ENCODE measurements at regions not wholly inside any gene's neighbourhood (a gene's known extent, or its start where the extent isn't known, plus 50 kb on each side); places are given as distances from the start of the nearest gene placed in this dataset.

- DNase-seq, result no peak
Measured at GRCh38 chr14:43252866-43253265, 1254.2 kb downstream of the FSCB start.

GRCh38 chr14:43249591-43249990 is 1257.5 kb downstream of the FSCB start:
- DNase-seq, result no peak

GRCh38 chr14:43249116-43249515 is 1258.0 kb downstream of the FSCB start:
- peak; percentile 7 for DNase-seq

GRCh38 chr14:43247877-43248276 is 1259.2 kb downstream of the FSCB start:
- no peak for DNase-seq

GRCh38 chr14:43244142-43244625 is 1262.9 kb downstream of the FSCB start:
- DNase-seq, result no peak

- DNase-seq, result no peak
Measured at GRCh38 chr14:43243168-43243567, 1263.9 kb downstream of the FSCB start.

GRCh38 chr14:43232261-43232660 is 1274.8 kb downstream of the FSCB start:
- no peak for DNase-seq

- peak; percentile 25 for DNase-seq
Measured at GRCh38 chr14:43215524-43215923, 1291.6 kb downstream of the FSCB start.

- no peak for DNase-seq
Measured at GRCh38 chr14:43207189-43207588, 1299.9 kb downstream of the FSCB start.

GRCh38 chr14:43204816-43205215 is 1302.3 kb downstream of the FSCB start:
- no peak for DNase-seq

- DNase-seq, result peak; percentile 44
Measured at GRCh38 chr14:43200519-43200918, 1306.6 kb downstream of the FSCB start.

GRCh38 chr14:43198465-43198864 is 1308.6 kb downstream of the FSCB start:
- DNase-seq, result no peak

GRCh38 chr14:43184540-43184939 is 1322.5 kb downstream of the FSCB start:
- DNase-seq, result no peak

- no peak for DNase-seq
Measured at GRCh38 chr14:43183916-43184315, 1323.2 kb downstream of the FSCB start.

GRCh38 chr14:43175896-43176295 is 1331.2 kb downstream of the FSCB start:
- no peak for DNase-seq

GRCh38 chr14:43172899-43173548 is 1334.1 kb downstream of the FSCB start:
- no peak for DNase-seq

GRCh38 chr14:43169722-43170121 is 1337.4 kb downstream of the FSCB start:
- no peak for DNase-seq

- peak; percentile 25 for DNase-seq
Measured at GRCh38 chr14:43168371-43168925, 1338.6 kb downstream of the FSCB start.

- peak; percentile 47 for DNase-seq
Measured at GRCh38 chr14:43166163-43166562, 1340.9 kb downstream of the FSCB start.

- DNase-seq, result no peak
Measured at GRCh38 chr14:43165651-43166050, 1341.4 kb downstream of the FSCB start.

GRCh38 chr14:43161477-43161876 is 1345.6 kb downstream of the FSCB start:
- no peak for DNase-seq

GRCh38 chr14:43157661-43158060 is 1349.4 kb downstream of the FSCB start:
- DNase-seq, result no peak

GRCh38 chr14:43155924-43156323 is 1351.2 kb downstream of the FSCB start:
- DNase-seq, result no peak

GRCh38 chr14:43155258-43155657 is 1351.8 kb downstream of the FSCB start:
- DNase-seq, result no peak

- peak; percentile 12 for DNase-seq
Measured at GRCh38 chr14:43147485-43147884, 1359.6 kb downstream of the FSCB start.

All from NCI-H69 (cell line).